ENCODE measurements at regions not wholly inside any gene's neighbourhood (a gene's known extent, or its start where the extent isn't known, plus 50 kb on each side); places are given as distances from the start of the nearest gene placed in this dataset.

- TF ChIP-seq CTCF (IDR thresholded peaks at IDR 0.05) (no peak), POLR2AphosphoS5 (IDR thresholded peaks at IDR 0.05) (no peak), EP300 (IDR thresholded peaks at IDR 0.05) (no peak)
These were observed 80.9 kb downstream of the NKX6-1 start for GRCh38 chr4:84417997-84418709.
